K562 (cell line): ENCODE measurements at regions not wholly inside any gene's neighbourhood (a gene's known extent, or its start where the extent isn't known, plus 50 kb on each side); places are given as distances from the start of the nearest gene placed in this dataset.

ENCODE experiments used
- ATAC-seq: fragments of 200-7000 bp; cut with Tn5 transposase; 3 replicates; pipeline ENCODE4 v1.9.1; 2020; ENCODE audit warnings: moderate library complexity
- BruUV-seq: library from RNA; stranded (reverse); fragments of 400-500 nt; replicated peaks from 2 replicates; lab custom pipeline; 2021; lab: Mats Ljungman, UMichigan
- CTCF ChIA-PET: fragments of 300-600 bp; formaldehyde crosslinking; extraction: SDS; loops from one replicate; lab custom pipeline; 2021; ENCODE audit warnings: low intra/inter-chr PET ratio; lab: Yijun Ruan, JAX
- POLR2A ChIA-PET: fragments of 300-600, 350-650 bp; sonication (Branson Sonifier 250); formaldehyde crosslinking; extraction: SDS; loops from one replicate; lab custom pipeline; 2021; ENCODE audit warnings: antibody characterized with exemption, inconsistent platforms; lab: Yijun Ruan, JAX
- DNase-seq, 4 experiments: peaks; one replicate each; pipeline versions ENCODE4 v3.0.0 to v3.0.0-alpha.2; 2011 to 2018; ENCODE audit warnings: low spot score in 3 of 4, mixed read lengths in 3 of 4; ENCODE audit errors: extremely low read depth in 1 of 4
- FAIRE-seq: peaks from 2 replicates; lab custom pipeline; 2011; peaks lifted over from hg19 to GRCh38; lab: Jason Lieb, UNC
- H2AFZ ChIP-seq: 2 replicates; pipeline ENCODE4 v1.6.0; 2011; ENCODE audit warnings: low read depth, low read length, control low read depth, inconsistent platforms
- H3K27ac ChIP-seq: fragments of 200-600 bp; 3 replicates; pipeline ENCODE4 v1.8.0; 2011; ENCODE audit warnings: low read depth, mild to moderate bottlenecking, control low read depth, inconsistent platforms, low read length, moderate library complexity, mixed read lengths; ENCODE audit errors: extremely low read depth
- H3K27me3 ChIP-seq, 2 experiments: fragments of 300-600 bp in 1 of 2; 2 replicates in 1 of 2; 3 replicates in 1 of 2; pipeline versions ENCODE4 v1.6.0 to v1.8.0; 2011; ENCODE audit warnings: inconsistent platforms in 2 of 2, low read length in 2 of 2, mild to moderate bottlenecking in 1 of 2, mixed read lengths in 1 of 2, moderate library complexity in 1 of 2; ENCODE audit not compliant: control insufficient read depth in 2 of 2, insufficient read depth in 2 of 2
- H3K36me3 ChIP-seq: fragments of 300-600 bp; 3 replicates; pipeline ENCODE4 v1.8.0; 2011; ENCODE audit warnings: mild to moderate bottlenecking, low read length, inconsistent platforms; ENCODE audit not compliant: control insufficient read depth, insufficient read depth
- H3K4me1 ChIP-seq, 2 experiments: fragments of 200-600 bp in 1 of 2; replicated peaks in 1 of 2; 2 replicates in 1 of 2; 3 replicates in 1 of 2; pipeline versions ENCODE4 v1.5.1 to v1.8.0; 2011; ENCODE audit warnings: inconsistent platforms in 2 of 2, low read length in 2 of 2, mild to moderate bottlenecking in 1 of 2, mixed read lengths in 1 of 2, moderate library complexity in 1 of 2; ENCODE audit not compliant: control insufficient read depth in 2 of 2, insufficient read depth in 2 of 2
- H3K4me2 ChIP-seq: 2 replicates; pipeline ENCODE4 v1.6.1; 2011; ENCODE audit warnings: low read length, control low read depth, inconsistent platforms, mixed read lengths; ENCODE audit not compliant: insufficient read depth
- H3K4me3 ChIP-seq: fragments of 200-600 bp; sonication (generic), shearing (Covaris generic); 2 replicates; pipeline ENCODE4 v1.5.1; 2016; ENCODE audit warnings: control low read depth, inconsistent platforms
- H3K79me2 ChIP-seq: fragments of 200-600 bp; 3 replicates; pipeline ENCODE4 v1.8.0; 2011; ENCODE audit warnings: low read length, inconsistent platforms; ENCODE audit not compliant: control insufficient read depth, insufficient read depth
- H3K9ac ChIP-seq, 2 experiments: 2 replicates each; pipeline versions ENCODE4 v1.6.0 to v1.6.1; 2011; ENCODE audit warnings: low read depth in 2 of 2, low read length in 2 of 2, control low read depth in 1 of 2, inconsistent platforms in 1 of 2, mild to moderate bottlenecking in 1 of 2, mixed read lengths in 1 of 2; ENCODE audit not compliant: insufficient read depth in 1 of 2
- H3K9me1 ChIP-seq: one replicate; pipeline ENCODE4 v1.6.0; 2011; ENCODE audit warnings: inconsistent platforms, mild to moderate bottlenecking, low read length, moderate library complexity; ENCODE audit not compliant: control insufficient read depth, insufficient read depth
- H3K9me3 ChIP-seq: replicated peaks from 2 replicates; pipeline ENCODE4 v1.5.1; 2011; ENCODE audit warnings: low read depth, low read length, inconsistent platforms; ENCODE audit not compliant: control insufficient read depth, insufficient read depth
- H4K20me1 ChIP-seq: replicated peaks from 2 replicates; pipeline ENCODE4 v1.6.1; 2011; ENCODE audit warnings: low read length, inconsistent platforms, mixed read lengths; ENCODE audit not compliant: control insufficient read depth, insufficient read depth
- BRF2 ChIP-seq: IDR thresholded peaks from 3 replicates; pipeline ENCODE4 v1.6.1; 2011; ENCODE audit warnings: borderline replicate concordance, mild to moderate bottlenecking; ENCODE audit not compliant: insufficient read length, insufficient read depth
- CTBP1 ChIP-seq: fragments of 450-650 bp; IDR thresholded peaks from 2 replicates; pipeline ENCODE4 v1.6.1; 2016; ENCODE audit warnings: borderline replicate concordance
- GTF2A2 ChIP-seq: IDR thresholded peaks from 2 replicates; pipeline ENCODE4 v1.6.1; 2016; ENCODE audit warnings: mild to moderate bottlenecking, missing genetic modification characterization, missing compliant biosample characterization
- MAFF ChIP-seq: IDR thresholded peaks from 2 replicates; pipeline ENCODE4 v1.6.1; 2012; ENCODE audit warnings: low read length, improper control_type of control experiment
- MCM2 ChIP-seq: fragments of 450-650 bp; IDR thresholded peaks from 2 replicates; pipeline ENCODE4 v1.6.1; 2017; ENCODE audit warnings: low read depth, mild to moderate bottlenecking
- NFXL1 ChIP-seq: fragments of 450-650 bp; formaldehyde crosslinking; IDR thresholded peaks from 2 replicates; pipeline ENCODE4 v1.4.0; 2021; ENCODE audit warnings: mild to moderate bottlenecking
- NR1H2 ChIP-seq: sonication (generic); formaldehyde crosslinking; IDR thresholded peaks from 2 replicates; pipeline ENCODE4 v1.4.0; 2020; ENCODE audit warnings: mild to moderate bottlenecking, missing genetic modification reagents
- POLR2H ChIP-seq: IDR thresholded peaks from 2 replicates; pipeline ENCODE4 v1.6.1; 2016; ENCODE audit warnings: missing genetic modification characterization, low read depth, mild to moderate bottlenecking, control low read depth, missing compliant biosample characterization, moderate library complexity
- PPARD ChIP-seq: fragments of 250-450 bp; sonication (Bioruptor Pico); IDR thresholded peaks from 2 replicates; pipeline ENCODE4 v1.8.0; 2022; ENCODE audit warnings: inconsistent platforms, mild to moderate bottlenecking, moderate library complexity
- RNF2 ChIP-seq: sonication (generic); IDR thresholded peaks from 2 replicates; pipeline ENCODE4 v1.6.1; 2016
- SREBF1 ChIP-seq: fragments of 150-350 bp; IDR thresholded peaks from 2 replicates; pipeline ENCODE4 v1.6.1; 2014; ENCODE audit warnings: antibody characterized with exemption, low read depth, low read length, borderline replicate concordance
- YBX1 ChIP-seq: fragments of 450-650 bp; IDR thresholded peaks from 2 replicates; pipeline ENCODE4 v1.7.1; 2016; ENCODE audit warnings: mild to moderate bottlenecking
- ZSCAN32 ChIP-seq: fragments of 450-650 bp; formaldehyde crosslinking; IDR thresholded peaks from 2 replicates; pipeline ENCODE4 v1.4.0; 2020; ENCODE audit warnings: mild to moderate bottlenecking, moderate library complexity
- WGBS: fragments of 100-300 bp; shearing (Covaris generic); methylation state at CpG from one replicate; pipeline ENCODE4 v1.1.6; 2016; ENCODE audit warnings: low coverage, mixed read lengths; ENCODE audit not compliant: insufficient coverage; ENCODE audit errors: missing lambda C conversion rate; 5-methylcytosine and 5-hydroxymethylcytosine counted together
- in situ Hi-C: fragments of 300-500 bp; cut with MboI; formaldehyde crosslinking; loops from 4 replicates; pipeline ENCODE4 v1.15.0; 2018; ENCODE audit warnings: inconsistent platforms, mixed read lengths
- intact Hi-C: fragments of 100-400 bp; cut with micrococcal nuclease; formaldehyde crosslinking; loops from 2 replicates; pipeline ENCODE4 v1.14.2; 2022
- TF ChIP-seq, protein P1 (sequence below): fragments of 250-450 bp; sonication (Bioruptor Pico); IDR thresholded peaks from 2 replicates; pipeline ENCODE4 v1.5.1; 2021; ENCODE audit warnings: mild to moderate bottlenecking
- TF ChIP-seq, protein P2 (sequence below): fragments of 450-650 bp; IDR thresholded peaks from 2 replicates; pipeline ENCODE4 v1.6.1; 2016; ENCODE audit warnings: borderline replicate concordance

- TF ChIP-seq MAFF (no peak), CTBP1 (no peak), MCM2 (no peak), POLR2H (tag) (no peak)
- TF ChIP-seq, all 486 proteins: peak for 0
Observed at GRCh38 chr4:120218981-120219380, 152.3 kb upstream of the MAD2L1 start (continued).

DNA sequence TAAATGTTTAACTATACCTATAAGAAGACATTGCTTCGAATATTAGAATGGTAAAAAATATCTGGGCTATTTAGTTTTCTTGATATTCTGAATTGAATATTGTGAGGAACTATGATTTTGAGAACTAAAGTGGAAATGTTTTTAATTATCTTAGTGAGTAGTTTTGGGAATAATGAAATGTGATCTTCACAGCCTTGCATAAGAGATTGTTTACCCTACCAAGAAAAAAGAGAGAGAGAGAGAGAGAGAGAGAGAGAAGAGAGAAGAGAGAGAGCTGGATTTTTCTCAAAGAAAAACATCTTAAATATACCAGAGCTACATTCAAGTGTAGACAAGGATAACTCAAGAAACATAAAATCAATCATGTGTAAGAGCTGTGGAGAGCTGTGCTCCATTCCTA, 148.7 kb upstream of the MAD2L1 start:
- H3K9me1 ChIP-seq, result no peaks in the 10 kb centered on the region
- H2AFZ ChIP-seq, result no peak overlapping the region
- no peak overlapping the region for H3K27ac ChIP-seq
- H3K4me3 ChIP-seq, result no peak overlapping the region
- no peaks in the 10 kb centered on the region for H3K27me3 ChIP-seq
- no peak for FAIRE-seq
- TF ChIP-seq GTF2A2 (tag) (no peak), ZSCAN32 (CRISPR knock-in tag) (no peak), YBX1 (no peak), SREBF1 (no peak), BRF2 (no peak), RNF2 (no peak), PPARD (CRISPR knock-in tag) (no peak), NFXL1 (CRISPR knock-in tag) (no peak), NR1H2 (CRISPR knock-in tag) (no peak)
- TF ChIP-seq, protein P1, sequence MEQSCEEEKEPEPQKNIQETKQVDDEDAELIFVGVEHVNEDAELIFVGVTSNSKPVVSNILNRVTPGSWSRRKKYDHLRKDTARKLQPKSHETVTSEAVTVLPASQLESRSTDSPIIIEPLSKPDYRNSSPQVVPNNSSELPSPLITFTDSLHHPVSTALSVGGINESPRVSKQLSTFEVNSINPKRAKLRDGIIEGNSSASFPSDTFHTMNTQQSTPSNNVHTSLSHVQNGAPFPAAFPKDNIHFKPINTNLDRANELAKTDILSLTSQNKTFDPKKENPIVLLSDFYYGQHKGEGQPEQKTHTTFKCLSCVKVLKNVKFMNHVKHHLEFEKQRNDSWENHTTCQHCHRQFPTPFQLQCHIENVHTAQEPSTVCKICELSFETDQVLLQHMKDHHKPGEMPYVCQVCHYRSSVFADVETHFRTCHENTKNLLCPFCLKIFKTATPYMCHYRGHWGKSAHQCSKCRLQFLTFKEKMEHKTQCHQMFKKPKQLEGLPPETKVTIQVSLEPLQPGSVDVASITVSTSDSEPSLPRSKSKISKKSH (CRISPR knock-in tag), result no peak
- TF ChIP-seq, protein P2, sequence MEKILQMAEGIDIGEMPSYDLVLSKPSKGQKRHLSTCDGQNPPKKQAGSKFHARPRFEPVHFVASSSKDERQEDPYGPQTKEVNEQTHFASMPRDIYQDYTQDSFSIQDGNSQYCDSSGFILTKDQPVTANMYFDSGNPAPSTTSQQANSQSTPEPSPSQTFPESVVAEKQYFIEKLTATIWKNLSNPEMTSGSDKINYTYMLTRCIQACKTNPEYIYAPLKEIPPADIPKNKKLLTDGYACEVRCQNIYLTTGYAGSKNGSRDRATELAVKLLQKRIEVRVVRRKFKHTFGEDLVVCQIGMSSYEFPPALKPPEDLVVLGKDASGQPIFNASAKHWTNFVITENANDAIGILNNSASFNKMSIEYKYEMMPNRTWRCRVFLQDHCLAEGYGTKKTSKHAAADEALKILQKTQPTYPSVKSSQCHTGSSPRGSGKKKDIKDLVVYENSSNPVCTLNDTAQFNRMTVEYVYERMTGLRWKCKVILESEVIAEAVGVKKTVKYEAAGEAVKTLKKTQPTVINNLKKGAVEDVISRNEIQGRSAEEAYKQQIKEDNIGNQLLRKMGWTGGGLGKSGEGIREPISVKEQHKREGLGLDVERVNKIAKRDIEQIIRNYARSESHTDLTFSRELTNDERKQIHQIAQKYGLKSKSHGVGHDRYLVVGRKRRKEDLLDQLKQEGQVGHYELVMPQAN, result no peak
- TF ChIP-seq, all 486 proteins: peak for 0
- H3K4me1 ChIP-seq, result no peaks in the 10 kb centered on the region
- no TSS peak for BruUV-seq
- no peaks in the 10 kb centered on the region for H3K79me2 ChIP-seq
- DNase-seq, result no peak
- no peak overlapping the region for H3K9ac ChIP-seq
- 0% methylated on average over 1 of the region's 1 CpG for WGBS
- ChIA-PET CTCF (interaction anchor here (0.6 kb wide), 1 partner anchor 1905 kb away, joined by 3 read pairs; no protein-coding TSS in a partner anchor), POLR2A (no interaction called here)
- intact Hi-C loops (no loop called here), in situ Hi-C loops (no loop called here)
- H3K36me3 ChIP-seq, result no peaks in the 10 kb centered on the region
- no peak overlapping the region for H3K4me2 ChIP-seq
- no peak for ATAC-seq
- no peaks in the 10 kb centered on the region for H3K9me3 ChIP-seq
- no peaks in the 10 kb centered on the region for H4K20me1 ChIP-seq
